ENCODE measurements at regions not wholly inside any gene's neighbourhood (a gene's known extent, or its start where the extent isn't known, plus 50 kb on each side); places are given as distances from the start of the nearest gene placed in this dataset.

DNA sequence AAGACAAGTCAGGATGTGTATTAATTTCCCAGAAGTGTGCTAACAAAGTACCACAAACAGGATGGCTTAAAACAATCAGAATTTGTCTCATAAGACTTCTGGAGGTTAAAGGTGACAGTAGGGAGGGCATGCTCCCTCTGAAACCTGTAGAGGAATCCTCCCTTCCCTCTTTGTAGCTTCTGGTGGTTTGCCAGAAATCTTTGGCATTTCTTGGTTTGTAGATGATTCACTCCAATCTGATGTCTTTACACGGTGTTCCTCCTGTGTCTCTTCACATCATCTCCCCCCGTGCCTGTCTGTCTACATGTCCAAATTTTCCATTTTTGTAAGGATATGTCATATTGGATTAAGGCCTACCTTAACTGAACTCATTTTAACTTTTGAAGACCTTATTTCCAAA lies 471.5 kb downstream of the ZNF608 start:
- TF ChIP-seq FOXP2 (optimal IDR thresholded peaks at IDR 0.05; ENCODE audit: control extremely low read depth, extremely low read length, insufficient read depth), result no peak
- Histone ChIP-seq H3K36me3 (ENCODE audit: insufficient read depth, low read length) (no peaks in the 10 kb centered on the region), H3K4me3 (no peak overlapping the region), H3K9me3 (ENCODE audit: low read depth, low read length) (no peaks in the 10 kb centered on the region), H3K9ac (ENCODE audit: insufficient read length) (no peak overlapping the region), H3K27ac (no peak overlapping the region)
- DNase-seq (ENCODE audit: low read depth, low spot score), result no peak

DNA sequence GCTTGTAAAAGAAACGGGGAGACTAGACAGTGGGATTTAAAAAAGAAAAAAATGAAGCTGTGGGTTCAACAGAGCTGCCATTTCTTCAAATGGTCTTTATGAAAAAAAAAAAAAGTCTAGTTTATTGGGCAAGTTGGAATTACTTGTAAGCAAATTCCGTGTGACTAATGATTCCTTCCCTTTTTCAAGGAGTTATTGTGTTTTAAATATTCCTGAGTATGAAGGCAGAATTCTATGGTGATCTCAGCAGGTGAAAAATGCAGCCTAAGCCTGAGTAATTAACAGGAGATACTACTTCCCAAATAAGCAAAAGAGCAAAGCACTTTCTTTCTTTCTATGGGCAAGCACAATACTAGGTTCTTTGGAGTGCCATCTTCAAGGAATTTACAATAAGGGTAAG lies 481.9 kb downstream of the ZNF608 start:
- no peak for DNase-seq (ENCODE audit: low read depth, low spot score)
- no peak overlapping the region for H3K9ac ChIP-seq (ENCODE audit: insufficient read length)
- H3K4me3 ChIP-seq, result no peak overlapping the region
- TF ChIP-seq FOXP2 (optimal IDR thresholded peaks at IDR 0.05; ENCODE audit: control extremely low read depth, extremely low read length, insufficient read depth), result no peak
- TF ChIP-seq EZH2 (IDR thresholded peaks at IDR 0.05), result no peak
- TF ChIP-seq POLR2AphosphoS5 (IDR thresholded peaks at IDR 0.05; ENCODE audit: borderline replicate concordance, low read depth, low read length), result no peak
- no peaks in the 10 kb centered on the region for H3K36me3 ChIP-seq (ENCODE audit: insufficient read depth, low read length)
- H3K27ac ChIP-seq, result no peak overlapping the region
- no peaks in the 10 kb centered on the region for H3K9me3 ChIP-seq (ENCODE audit: low read depth, low read length)

DNA sequence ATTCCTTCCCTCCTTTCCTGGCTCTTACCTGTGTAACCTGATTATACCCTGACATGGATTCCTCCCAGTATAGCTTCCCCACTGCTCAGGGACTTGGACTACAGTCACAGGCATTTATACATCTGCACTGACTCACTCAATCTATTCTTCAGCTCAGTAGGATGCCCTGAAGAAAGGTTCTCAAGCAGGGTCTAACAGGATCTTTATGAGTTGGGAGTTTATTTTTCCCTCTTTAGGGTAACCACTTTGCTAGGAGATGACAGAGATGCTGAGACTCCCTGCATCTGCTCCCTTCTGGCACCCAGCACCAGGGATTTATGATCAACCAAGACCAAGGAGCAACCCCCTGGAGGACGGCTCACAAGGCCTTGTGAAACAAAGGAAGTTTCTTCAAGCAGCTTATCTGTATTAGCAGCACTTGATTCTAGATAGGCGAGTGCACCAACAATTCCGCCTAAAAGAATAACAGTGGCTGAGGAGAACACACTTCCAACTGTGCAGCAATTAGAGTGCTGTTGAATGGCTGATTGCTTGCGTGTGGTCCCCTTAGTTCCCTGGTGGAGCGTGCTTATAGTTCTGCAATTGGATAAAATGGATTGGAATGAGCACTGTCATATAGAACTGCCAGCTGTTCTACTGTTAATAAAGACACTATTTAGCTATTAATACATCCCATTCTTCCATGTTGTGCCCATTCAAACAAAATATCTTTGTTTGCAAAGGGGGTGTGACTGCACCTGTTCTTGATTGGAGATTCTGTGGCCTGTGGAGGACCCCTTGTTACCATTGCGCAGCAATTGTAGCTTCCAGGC lies 482.6 kb downstream of the ZNF608 start:
- TF ChIP-seq FOXP2 (optimal IDR thresholded peaks at IDR 0.05; ENCODE audit: control extremely low read depth, extremely low read length, insufficient read depth) (no peak), POLR2AphosphoS5 (IDR thresholded peaks at IDR 0.05; ENCODE audit: borderline replicate concordance, low read depth, low read length) (no peak), EZH2 (IDR thresholded peaks at IDR 0.05) (no peak)
- H3K27ac ChIP-seq, result no peak overlapping the region
- H3K9me3 ChIP-seq (ENCODE audit: low read depth, low read length), result no peaks in the 10 kb centered on the region
- H3K9ac ChIP-seq (ENCODE audit: insufficient read length), result no peak overlapping the region
- DNase-seq (ENCODE audit: low read depth, low spot score), result no peak
- H3K36me3 ChIP-seq (ENCODE audit: insufficient read depth, low read length), result no peaks in the 10 kb centered on the region
- no peak overlapping the region for H3K4me3 ChIP-seq

DNA sequence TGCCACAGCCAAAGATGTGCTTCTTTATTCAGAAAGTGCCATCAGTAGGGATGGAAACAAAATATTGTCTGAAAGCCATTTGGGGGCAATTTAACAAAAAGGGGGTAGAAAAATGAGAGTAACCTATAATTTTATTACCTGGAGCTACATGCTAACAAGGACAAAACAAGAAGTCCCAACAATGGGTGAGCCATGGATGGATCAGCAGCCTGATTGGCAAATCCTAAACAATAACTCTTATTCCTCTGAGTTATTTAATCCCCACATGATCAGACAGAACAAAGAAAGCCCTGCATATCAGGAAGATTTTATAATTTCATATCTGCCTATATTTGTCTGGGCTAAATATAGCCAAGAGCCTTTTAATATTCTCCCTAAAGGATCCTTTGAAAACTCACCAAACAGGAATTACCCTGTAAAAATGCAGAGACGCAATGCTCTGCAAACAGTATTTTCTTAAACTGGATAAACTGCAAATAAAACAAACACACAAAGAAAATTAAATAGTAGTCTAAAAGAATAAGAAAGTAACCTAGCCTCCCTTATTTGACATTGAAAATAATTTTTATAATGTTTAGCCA lies 483.4 kb downstream of the ZNF608 start:
- H3K9ac ChIP-seq (ENCODE audit: insufficient read length), result no peak overlapping the region
- no peak for TF ChIP-seq POLR2AphosphoS5 (IDR thresholded peaks at IDR 0.05; ENCODE audit: borderline replicate concordance, low read depth, low read length)
- no peak for TF ChIP-seq EZH2 (IDR thresholded peaks at IDR 0.05)
- TF ChIP-seq FOXP2 (optimal IDR thresholded peaks at IDR 0.05; ENCODE audit: control extremely low read depth, extremely low read length, insufficient read depth), result no peak
- DNase-seq (ENCODE audit: low read depth, low spot score), result no peak
- H3K4me3 ChIP-seq, result no peak overlapping the region
- H3K27ac ChIP-seq, result no peak overlapping the region
- H3K36me3 ChIP-seq (ENCODE audit: insufficient read depth, low read length), result no peaks in the 10 kb centered on the region
- H3K9me3 ChIP-seq (ENCODE audit: low read depth, low read length), result no peaks in the 10 kb centered on the region

DNA sequence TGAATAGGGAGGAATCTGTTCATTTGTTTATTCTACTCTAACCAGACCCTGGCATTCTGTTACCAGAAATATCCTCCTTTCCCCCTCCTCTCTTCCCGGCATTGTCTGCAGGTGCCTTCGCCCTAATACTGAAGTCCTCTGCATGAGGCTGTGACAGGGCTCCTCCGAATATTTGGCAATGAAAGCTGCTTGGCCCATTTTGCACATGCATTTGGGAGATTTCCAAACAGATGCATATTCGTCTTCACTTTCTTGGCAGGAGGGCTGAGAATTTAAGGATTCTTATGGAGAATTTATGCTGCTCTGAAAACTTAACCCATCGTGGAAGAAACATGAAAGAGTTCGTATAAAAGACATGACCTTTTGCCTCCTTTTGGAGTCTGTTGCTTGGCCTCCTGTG lies 484.0 kb downstream of the ZNF608 start:
- Histone ChIP-seq H3K36me3 (ENCODE audit: insufficient read depth, low read length) (no peaks in the 10 kb centered on the region), H3K9ac (ENCODE audit: insufficient read length) (no peak overlapping the region), H3K27ac (no peak overlapping the region)

DNA sequence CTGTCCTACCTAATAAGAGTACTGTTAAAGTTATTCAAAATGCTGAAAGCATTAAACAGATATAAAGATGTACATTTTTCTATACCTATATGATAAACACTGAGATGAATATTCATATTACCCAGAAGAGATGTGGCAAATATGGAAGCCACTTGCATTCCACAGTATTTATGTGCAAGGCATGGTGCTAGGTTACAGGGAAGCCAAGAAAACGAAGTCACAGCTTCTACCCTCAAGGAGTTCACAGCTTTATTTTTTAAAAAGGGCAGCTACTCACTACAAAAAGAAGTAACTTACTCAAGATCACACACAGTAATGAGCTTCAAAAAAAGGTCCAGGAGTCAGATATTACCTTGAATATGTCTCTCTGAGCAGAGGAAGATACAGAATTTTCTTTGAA lies 484.6 kb downstream of the ZNF608 start:
- no peaks in the 10 kb centered on the region for H3K36me3 ChIP-seq (ENCODE audit: insufficient read depth, low read length)
- no peak overlapping the region for H3K4me3 ChIP-seq
- TF ChIP-seq POLR2AphosphoS5 (IDR thresholded peaks at IDR 0.05; ENCODE audit: borderline replicate concordance, low read depth, low read length) (no peak), EZH2 (IDR thresholded peaks at IDR 0.05) (no peak), FOXP2 (optimal IDR thresholded peaks at IDR 0.05; ENCODE audit: control extremely low read depth, extremely low read length, insufficient read depth) (no peak)
- no peak for DNase-seq (ENCODE audit: low read depth, low spot score)
- no peak overlapping the region for H3K9ac ChIP-seq (ENCODE audit: insufficient read length)
- no peak overlapping the region for H3K27ac ChIP-seq
- no peaks in the 10 kb centered on the region for H3K9me3 ChIP-seq (ENCODE audit: low read depth, low read length)

More for the DNA sequence above, 484.0 kb downstream of the ZNF608 start:
- DNase-seq (ENCODE audit: low read depth, low spot score), result no peak
- TF ChIP-seq EZH2 (IDR thresholded peaks at IDR 0.05) (no peak), POLR2AphosphoS5 (IDR thresholded peaks at IDR 0.05; ENCODE audit: borderline replicate concordance, low read depth, low read length) (no peak), FOXP2 (optimal IDR thresholded peaks at IDR 0.05; ENCODE audit: control extremely low read depth, extremely low read length, insufficient read depth) (no peak)
- Histone ChIP-seq H3K4me3 (no peak overlapping the region), H3K9me3 (ENCODE audit: low read depth, low read length) (no peaks in the 10 kb centered on the region)

DNA sequence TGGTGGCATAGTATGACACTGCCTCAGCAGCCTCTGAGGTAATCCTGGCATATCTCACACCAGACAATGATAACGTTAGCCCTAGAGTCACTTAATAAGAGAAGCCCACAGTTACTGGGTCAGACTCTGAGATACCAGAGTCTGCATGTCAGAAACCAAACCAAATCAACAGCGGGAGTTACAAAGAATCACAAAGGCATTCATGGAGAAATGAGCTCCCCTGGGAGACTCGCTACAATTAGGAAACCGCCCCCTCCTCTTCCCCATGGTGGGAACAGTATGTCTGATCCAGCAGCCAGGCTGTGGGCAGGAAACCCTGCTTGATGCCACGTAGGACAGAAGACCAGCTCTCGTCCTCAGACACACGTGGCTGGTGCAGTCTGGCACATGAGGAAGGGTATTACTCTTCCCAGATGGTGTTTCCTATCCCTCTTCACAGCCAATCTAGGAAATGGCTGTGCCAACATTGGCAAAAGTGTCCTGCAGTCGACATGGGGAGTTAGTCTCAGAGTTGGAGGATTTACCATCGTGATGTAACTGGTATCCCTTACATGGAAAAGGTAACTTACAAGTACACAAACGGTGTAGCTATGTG lies 485.4 kb downstream of the ZNF608 start:
- no peaks in the 10 kb centered on the region for H3K9me3 ChIP-seq (ENCODE audit: low read depth, low read length)
- no peak overlapping the region for H3K4me3 ChIP-seq
- H3K27ac ChIP-seq, result no peak overlapping the region
- H3K36me3 ChIP-seq (ENCODE audit: insufficient read depth, low read length), result no peaks in the 10 kb centered on the region
- H3K9ac ChIP-seq (ENCODE audit: insufficient read length), result no peak overlapping the region
- TF ChIP-seq EZH2 (IDR thresholded peaks at IDR 0.05) (no peak), POLR2AphosphoS5 (IDR thresholded peaks at IDR 0.05; ENCODE audit: borderline replicate concordance, low read depth, low read length) (no peak), FOXP2 (optimal IDR thresholded peaks at IDR 0.05; ENCODE audit: control extremely low read depth, extremely low read length, insufficient read depth) (no peak)
- no peak for DNase-seq (ENCODE audit: low read depth, low spot score)

DNA sequence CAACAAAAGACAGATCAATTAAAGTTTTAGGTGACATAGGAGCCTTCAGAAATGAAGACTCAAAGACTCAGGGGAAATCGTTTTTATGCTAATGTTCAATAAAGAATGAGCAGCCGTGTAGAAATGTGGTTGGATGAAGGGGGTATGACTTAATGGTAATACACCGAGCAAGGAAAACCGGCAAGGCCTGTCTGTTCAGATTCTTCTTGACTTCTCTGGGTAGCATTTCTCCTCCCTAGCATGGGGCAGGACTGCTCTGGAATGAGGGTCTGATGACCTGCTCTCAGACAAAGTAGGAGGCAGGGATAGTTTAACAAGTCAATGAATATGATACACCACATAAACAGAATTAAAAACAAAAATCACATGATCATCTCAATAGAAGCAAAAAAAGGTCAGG lies 487.4 kb downstream of the ZNF608 start:
- Histone ChIP-seq H3K4me3 (no peak overlapping the region), H3K27ac (no peak overlapping the region), H3K9me3 (ENCODE audit: low read depth, low read length) (no peaks in the 10 kb centered on the region), H3K9ac (ENCODE audit: insufficient read length) (no peak overlapping the region), H3K36me3 (ENCODE audit: insufficient read depth, low read length) (no peaks in the 10 kb centered on the region)
- no peak for DNase-seq (ENCODE audit: low read depth, low spot score)
- TF ChIP-seq EZH2 (IDR thresholded peaks at IDR 0.05), result no peak
- TF ChIP-seq POLR2AphosphoS5 (IDR thresholded peaks at IDR 0.05; ENCODE audit: borderline replicate concordance, low read depth, low read length), result no peak
- TF ChIP-seq FOXP2 (optimal IDR thresholded peaks at IDR 0.05; ENCODE audit: control extremely low read depth, extremely low read length, insufficient read depth), result no peak
